ENCODE measurements at regions not wholly inside any gene's neighbourhood (a gene's known extent, or its start where the extent isn't known, plus 50 kb on each side); places are given as distances from the start of the nearest gene placed in this dataset.

DNA sequence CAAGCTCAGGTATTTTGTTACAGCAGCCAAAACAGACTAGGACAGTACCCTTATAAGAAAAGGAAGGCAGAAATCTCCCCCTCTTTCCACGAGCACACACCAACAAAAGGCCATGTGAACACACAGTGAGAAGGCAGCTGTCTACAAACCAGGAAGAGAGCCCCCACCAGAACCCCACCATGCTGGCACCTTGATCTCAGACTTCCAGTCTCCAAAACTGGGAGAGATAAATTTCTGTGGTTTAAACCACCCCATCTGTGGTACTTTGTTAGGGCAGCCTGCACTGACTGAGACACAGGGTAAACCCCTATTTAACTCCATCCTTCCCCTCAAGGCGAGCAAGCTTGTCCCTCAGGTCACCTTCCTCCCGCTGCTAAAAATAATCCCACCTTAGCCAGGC is 475.8 kb upstream of the JARID2 start:
- TF ChIP-seq CTCF (IDR thresholded peaks at IDR 0.05 in 4 of 5, conservative IDR thresholded peaks at IDR 0.05 in 1 of 5) (no peak), POLR2A (IDR thresholded peaks at IDR 0.05) (no peak)
